ENCODE measurements at regions not wholly inside any gene's neighbourhood (a gene's known extent, or its start where the extent isn't known, plus 50 kb on each side); places are given as distances from the start of the nearest gene placed in this dataset.

DNA sequence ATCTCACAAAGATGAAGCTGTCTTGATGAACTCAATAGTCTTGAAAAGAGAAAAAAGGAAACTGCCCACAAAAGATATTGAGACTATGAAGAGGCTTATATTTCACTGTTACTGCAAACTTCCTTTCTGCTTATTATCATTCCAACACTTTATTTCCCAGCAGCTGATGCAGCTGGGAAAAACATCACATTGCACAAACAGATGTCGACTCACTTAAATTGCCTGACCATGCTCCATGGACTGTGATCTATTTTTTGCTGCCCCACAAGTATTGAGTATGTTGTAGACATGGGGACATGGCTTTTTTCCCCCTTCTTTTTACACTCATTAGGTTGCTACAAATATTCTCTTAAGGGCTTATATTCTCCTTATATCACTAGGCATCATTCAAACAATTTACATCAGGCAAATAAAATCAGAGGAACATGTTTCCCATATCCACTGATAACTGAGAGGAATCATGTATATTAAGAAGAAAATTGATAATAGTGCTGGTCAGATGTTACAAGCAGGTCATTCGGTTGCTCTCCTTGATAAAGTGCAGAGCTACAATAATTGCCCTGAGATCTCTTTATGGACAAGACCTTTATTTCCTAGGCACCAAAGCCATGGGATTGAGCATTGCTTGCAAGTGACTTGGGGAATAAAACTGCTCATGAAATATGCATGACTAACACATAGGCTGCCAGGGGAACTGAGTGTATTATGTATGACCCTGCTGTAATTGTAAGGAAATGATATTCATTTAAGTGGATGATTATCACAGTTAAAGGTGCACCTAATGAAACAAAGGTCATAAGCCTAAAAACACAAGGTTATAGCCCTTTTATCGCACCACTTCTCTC lies 509.9 kb downstream of the ZNF608 start:
- TF ChIP-seq, protein P1, sequence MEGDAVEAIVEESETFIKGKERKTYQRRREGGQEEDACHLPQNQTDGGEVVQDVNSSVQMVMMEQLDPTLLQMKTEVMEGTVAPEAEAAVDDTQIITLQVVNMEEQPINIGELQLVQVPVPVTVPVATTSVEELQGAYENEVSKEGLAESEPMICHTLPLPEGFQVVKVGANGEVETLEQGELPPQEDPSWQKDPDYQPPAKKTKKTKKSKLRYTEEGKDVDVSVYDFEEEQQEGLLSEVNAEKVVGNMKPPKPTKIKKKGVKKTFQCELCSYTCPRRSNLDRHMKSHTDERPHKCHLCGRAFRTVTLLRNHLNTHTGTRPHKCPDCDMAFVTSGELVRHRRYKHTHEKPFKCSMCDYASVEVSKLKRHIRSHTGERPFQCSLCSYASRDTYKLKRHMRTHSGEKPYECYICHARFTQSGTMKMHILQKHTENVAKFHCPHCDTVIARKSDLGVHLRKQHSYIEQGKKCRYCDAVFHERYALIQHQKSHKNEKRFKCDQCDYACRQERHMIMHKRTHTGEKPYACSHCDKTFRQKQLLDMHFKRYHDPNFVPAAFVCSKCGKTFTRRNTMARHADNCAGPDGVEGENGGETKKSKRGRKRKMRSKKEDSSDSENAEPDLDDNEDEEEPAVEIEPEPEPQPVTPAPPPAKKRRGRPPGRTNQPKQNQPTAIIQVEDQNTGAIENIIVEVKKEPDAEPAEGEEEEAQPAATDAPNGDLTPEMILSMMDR (IDR thresholded peaks at IDR 0.05) = no peak
- TF ChIP-seq ZFX (IDR thresholded peaks at IDR 0.05; ENCODE audit: borderline replicate concordance) = no peak
- no peak overlapping the region for H3K27ac ChIP-seq

DNA sequence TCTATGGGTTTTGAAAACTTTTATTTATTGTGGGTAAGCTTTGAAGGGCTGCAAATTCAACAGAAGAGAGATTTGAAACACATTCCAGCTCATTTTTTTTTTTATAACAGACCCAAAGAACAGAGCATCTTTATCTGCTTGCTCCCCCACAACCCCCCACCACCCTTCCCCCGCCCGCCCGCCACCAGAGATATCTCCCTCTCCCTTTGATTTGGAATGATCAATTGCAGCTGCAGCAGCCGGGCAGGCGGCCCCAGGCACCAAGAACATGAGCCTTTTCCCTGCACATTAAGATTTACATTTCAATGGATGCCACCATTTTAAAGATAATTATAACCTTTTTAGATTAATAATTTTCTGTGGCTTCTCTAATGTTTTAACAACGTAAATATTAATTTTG lies 510.9 kb downstream of the ZNF608 start:
- TF ChIP-seq, protein P1 (IDR thresholded peaks at IDR 0.05) = no peak
- TF ChIP-seq ZFX (IDR thresholded peaks at IDR 0.05; ENCODE audit: borderline replicate concordance) = no peak
- H3K27ac ChIP-seq = no peak overlapping the region

DNA sequence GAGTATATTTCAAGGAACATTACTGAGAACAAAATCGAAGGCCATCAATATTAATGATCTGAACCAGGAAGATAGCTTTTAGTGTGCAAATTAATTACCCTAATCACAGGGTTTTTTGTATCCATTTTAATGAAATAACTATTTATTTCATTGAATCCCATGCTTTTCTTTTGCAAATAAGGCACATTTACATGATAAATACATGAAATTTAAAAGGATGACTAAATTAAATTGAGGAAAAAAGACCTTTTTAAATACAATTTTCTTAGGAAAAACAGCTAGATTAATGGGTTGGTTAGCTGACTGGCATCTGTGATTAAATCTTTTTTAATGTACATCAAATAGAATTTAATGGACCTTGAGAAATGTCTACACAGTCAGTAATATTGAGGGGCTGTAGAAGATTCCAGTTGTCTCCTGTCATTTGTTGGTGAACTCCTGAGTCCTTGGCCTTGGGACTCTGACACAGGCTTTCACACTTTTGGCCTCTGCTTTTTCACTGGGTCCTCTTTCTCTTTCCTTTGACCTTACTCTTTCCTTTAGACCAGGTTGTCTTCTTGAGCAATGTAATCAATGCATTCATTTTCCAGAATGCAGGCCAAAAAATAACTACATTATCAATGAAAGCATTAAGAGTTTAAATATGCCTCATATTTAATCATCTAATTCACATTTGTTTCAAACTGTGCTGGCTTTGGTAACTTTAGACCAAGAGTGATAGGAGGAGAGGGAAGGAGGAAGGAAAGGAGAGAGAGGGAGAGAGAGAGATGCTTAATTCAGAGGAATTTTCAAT lies 511.5 kb downstream of the ZNF608 start:
- TF ChIP-seq, protein P1 (IDR thresholded peaks at IDR 0.05) = no peak
- TF ChIP-seq ZFX (IDR thresholded peaks at IDR 0.05; ENCODE audit: borderline replicate concordance) = no peak
- no peak overlapping the region for H3K27ac ChIP-seq

DNA sequence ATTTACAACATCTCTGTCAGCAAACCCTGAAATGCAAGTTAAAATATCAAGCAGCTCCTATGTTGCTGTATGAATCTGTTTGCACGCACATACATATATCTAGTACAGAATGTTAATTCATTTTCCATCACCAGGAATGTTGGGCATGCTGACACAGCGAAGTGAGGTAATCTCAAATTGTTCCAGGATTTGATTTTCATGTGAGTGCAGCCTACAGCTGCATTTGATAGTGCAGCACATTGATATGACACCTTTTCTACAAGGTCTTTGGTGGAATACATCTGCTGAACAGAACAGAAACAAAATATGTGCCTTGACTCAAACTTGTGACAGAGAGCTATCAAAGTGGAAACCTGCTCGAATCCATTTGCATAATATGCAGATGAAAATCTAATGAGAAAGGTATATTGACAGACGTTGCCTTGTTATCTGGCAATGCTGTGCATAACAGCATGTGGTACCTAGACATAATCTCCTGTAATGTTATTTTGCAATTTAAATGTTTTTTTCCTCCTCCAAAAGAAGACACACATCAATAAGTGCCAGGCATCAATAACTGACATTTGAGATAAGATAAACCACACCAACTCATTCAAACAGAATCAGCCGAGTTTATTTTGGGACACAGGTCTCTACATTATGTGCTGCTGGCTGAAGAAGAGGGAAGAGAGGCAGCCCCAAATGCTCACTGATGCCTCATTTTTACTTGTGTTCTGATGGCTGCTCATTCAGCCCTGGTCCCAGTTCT lies 512.2 kb downstream of the ZNF608 start:
- TF ChIP-seq ZFX (IDR thresholded peaks at IDR 0.05; ENCODE audit: borderline replicate concordance) = no peak
- TF ChIP-seq, protein P1 (IDR thresholded peaks at IDR 0.05) = no peak
- H3K27ac ChIP-seq = no peak overlapping the region

DNA sequence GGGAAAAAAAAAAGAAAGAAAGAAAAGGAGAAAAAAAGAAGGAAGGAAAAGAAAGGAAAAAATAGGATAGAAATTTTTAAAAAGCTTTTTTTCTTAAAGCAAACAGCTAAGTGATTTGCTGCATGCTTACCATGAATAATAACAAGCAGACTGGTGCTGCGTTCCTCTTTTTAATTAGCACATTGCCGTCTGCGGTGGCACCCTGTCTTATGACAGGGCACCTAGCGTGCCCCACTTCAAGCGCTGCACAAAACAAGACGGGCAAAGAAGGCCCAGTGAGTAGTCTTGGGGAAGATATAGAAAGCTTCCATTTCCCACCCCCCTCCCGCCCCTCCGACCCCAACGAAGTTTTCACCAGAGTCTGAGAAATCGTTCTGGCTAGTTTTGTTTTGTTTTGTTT lies 513.9 kb downstream of the ZNF608 start:
- TF ChIP-seq, protein P1 (IDR thresholded peaks at IDR 0.05) = no peak
- TF ChIP-seq ZFX (IDR thresholded peaks at IDR 0.05; ENCODE audit: borderline replicate concordance) = no peak
- no peak overlapping the region for H3K27ac ChIP-seq

DNA sequence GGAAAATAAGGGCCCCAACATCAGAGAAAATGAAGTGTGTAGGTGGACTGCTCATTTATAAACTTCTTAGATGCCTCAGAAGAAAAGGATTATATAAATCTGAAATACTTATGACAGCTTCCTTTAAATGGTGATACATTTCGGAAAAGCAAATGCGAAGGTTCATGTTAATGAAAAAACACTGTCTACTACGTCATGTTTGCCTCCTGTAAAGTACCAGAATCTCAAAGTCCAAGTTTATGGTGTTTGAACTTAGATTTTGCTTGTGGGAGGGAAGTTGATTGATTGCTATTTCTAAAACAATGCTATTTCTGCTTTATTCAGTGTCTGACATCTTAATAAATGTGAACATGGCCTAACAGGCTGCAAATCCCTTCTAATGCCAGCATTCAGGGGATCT lies 514.6 kb downstream of the ZNF608 start:
- H3K27ac ChIP-seq = no peak overlapping the region
- no peak for TF ChIP-seq ZFX (IDR thresholded peaks at IDR 0.05; ENCODE audit: borderline replicate concordance)
- TF ChIP-seq, protein P1 (IDR thresholded peaks at IDR 0.05) = no peak

Measured in 22Rv1 (cell line).